K562 (cell line): ENCODE measurements at regions not wholly inside any gene's neighbourhood (a gene's known extent, or its start where the extent isn't known, plus 50 kb on each side); places are given as distances from the start of the nearest gene placed in this dataset.

ENCODE experiments used
- ASH1L ChIP-seq: fragments of 450-650 bp; IDR thresholded peaks from 2 replicates; pipeline ENCODE4 v1.6.1; 2018; ENCODE audit warnings: borderline replicate concordance, mild to moderate bottlenecking, low read depth; ENCODE audit not compliant: partially characterized antibody
- EGR1 ChIP-seq: fragments of 450-650 bp; conservative IDR thresholded peaks from 2 replicates; pipeline ENCODE4 v1.6.1; 2017; ENCODE audit warnings: mild to moderate bottlenecking
- FUS ChIP-seq: fragments of 200-400 bp; formaldehyde crosslinking; optimal IDR thresholded peaks from 2 replicates; pipeline ENCODE3; 2017; ENCODE audit warnings: low read depth, low read length
- GABPB2 ChIP-seq: fragments of 250-450 bp; sonication (Bioruptor Pico); conservative IDR thresholded peaks from 2 replicates; pipeline ENCODE4 v1.5.1; 2021; ENCODE audit warnings: mild to moderate bottlenecking
- HNRNPH1 ChIP-seq: fragments of 200-400 bp; formaldehyde crosslinking; optimal IDR thresholded peaks from 2 replicates; pipeline ENCODE3; 2017; ENCODE audit warnings: low read depth, mild to moderate bottlenecking, low read length, moderate library complexity
- HNRNPUL1 ChIP-seq: fragments of 200-400 bp; formaldehyde crosslinking; IDR thresholded peaks from 2 replicates; pipeline ENCODE4 v1.6.1; 2017; ENCODE audit warnings: low read length
- KAT2B ChIP-seq: IDR thresholded peaks from one replicate; pipeline ENCODE4 v1.6.1; 2012; ENCODE audit warnings: low read depth, mild to moderate bottlenecking, control low read depth, inconsistent platforms, low read length, moderate library complexity
- LARP7 ChIP-seq: fragments of 450-650 bp; IDR thresholded peaks from 2 replicates; pipeline ENCODE4 v1.6.1; 2016
- MAZ ChIP-seq, 2 experiments: fragments of 450-650 bp in 1 of 2; sonication (generic) in 1 of 2; formaldehyde crosslinking; IDR thresholded peaks in 1 of 2; conservative IDR thresholded peaks in 1 of 2; 2 replicates each; pipeline versions ENCODE4 v1.4.0 to v1.5.0; 2020; ENCODE audit warnings: mild to moderate bottlenecking in 1 of 2, missing genetic modification reagents in 1 of 2
- NBN ChIP-seq: fragments of 450-650 bp; IDR thresholded peaks from 2 replicates; pipeline ENCODE4 v1.6.1; 2016; ENCODE audit warnings: low read depth, mild to moderate bottlenecking
- NFYB ChIP-seq: IDR thresholded peaks from 2 replicates; pipeline ENCODE4 v1.6.1; 2011; ENCODE audit warnings: mild to moderate bottlenecking, moderate library complexity; ENCODE audit not compliant: insufficient read length; ENCODE audit errors: extremely low read depth
- NONO ChIP-seq, 2 experiments: fragments of 200-400 bp in 1 of 2; fragments of 450-650 bp in 1 of 2; formaldehyde crosslinking in 1 of 2; IDR thresholded peaks; 2 replicates each; pipeline ENCODE4 v1.6.1; 2017; ENCODE audit warnings: low read depth in 2 of 2, mild to moderate bottlenecking in 2 of 2, moderate library complexity in 2 of 2, low read length in 1 of 2
- POLR3A ChIP-seq: IDR thresholded peaks from 2 replicates; pipeline ENCODE4 v1.6.1; 2011; ENCODE audit warnings: borderline replicate concordance, mild to moderate bottlenecking, moderate library complexity; ENCODE audit not compliant: insufficient read length, insufficient read depth; ENCODE audit errors: extremely low read depth
- PRMT5 ChIP-seq: sonication (generic); formaldehyde crosslinking; IDR thresholded peaks from 2 replicates; pipeline ENCODE4 v1.5.0; 2020; ENCODE audit warnings: missing genetic modification reagents
- PTTG1 ChIP-seq: fragments of 450-650 bp; IDR thresholded peaks from 2 replicates; pipeline ENCODE4 v1.6.1; 2016; ENCODE audit warnings: low read depth, mild to moderate bottlenecking, missing genetic modification characterization, missing compliant biosample characterization
- RBM14 ChIP-seq: fragments of 200-400 bp; formaldehyde crosslinking; IDR thresholded peaks from 2 replicates; pipeline ENCODE4 v1.6.1; 2018; ENCODE audit warnings: low read depth, mild to moderate bottlenecking, low read length, moderate library complexity, borderline replicate concordance; ENCODE audit not compliant: insufficient read depth
- SNRNP70 ChIP-seq: fragments of 200-400 bp; formaldehyde crosslinking; optimal IDR thresholded peaks from 2 replicates; pipeline ENCODE3; 2017; ENCODE audit warnings: low read depth, low read length
- SRF ChIP-seq, 2 experiments: fragments of 250-450, 450-650 bp in 1 of 2; sonication (Bioruptor Pico) in 1 of 2; sonication (generic) in 1 of 2; formaldehyde crosslinking; IDR thresholded peaks; 2 replicates each; pipeline versions ENCODE4 v1.5.0 to v1.5.1; 2020 to 2022; ENCODE audit warnings: mild to moderate bottlenecking in 1 of 2, missing genetic modification reagents in 1 of 2
- ZFX ChIP-seq: sonication (generic); formaldehyde crosslinking; IDR thresholded peaks from 2 replicates; pipeline ENCODE4 v1.8.0; 2022; ENCODE audit warnings: mild to moderate bottlenecking, missing genetic modification reagents, moderate library complexity
- ZNF146 ChIP-seq: IDR thresholded peaks from one replicate; pipeline ENCODE4 v1.6.1; 2018; ENCODE audit warnings: missing compliant biosample characterization; ENCODE audit not compliant: unreplicated experiment
- ZNF24 ChIP-seq: fragments of 450-650 bp; IDR thresholded peaks from 2 replicates; pipeline ENCODE4 v1.6.1; 2016
- ZNF431 ChIP-seq: sonication (generic); formaldehyde crosslinking; IDR thresholded peaks from 2 replicates; pipeline ENCODE4 v1.8.0; 2022; ENCODE audit warnings: mild to moderate bottlenecking, missing genetic modification reagents
- ZNF77 ChIP-seq: fragments of 250-450 bp; sonication (Bioruptor Pico); IDR thresholded peaks from 2 replicates; pipeline ENCODE4 v1.5.0; 2020
- TF ChIP-seq, protein P1 (sequence below), 2 experiments: IDR thresholded peaks in 1 of 2; conservative IDR thresholded peaks in 1 of 2; 2 replicates each; pipeline ENCODE4 v1.6.1; 2016; ENCODE audit warnings: low read depth in 2 of 2, mild to moderate bottlenecking in 1 of 2, missing compliant biosample characterization in 1 of 2, missing genetic modification characterization in 1 of 2, moderate library complexity in 1 of 2
- TF ChIP-seq, protein P2 (sequence below): fragments of 250-450 bp; sonication (Bioruptor Pico); IDR thresholded peaks from 2 replicates; pipeline ENCODE4 v1.4.0; 2020; ENCODE audit warnings: mild to moderate bottlenecking
- TF ChIP-seq, protein P3 (sequence below): sonication (generic); IDR thresholded peaks from 2 replicates; pipeline ENCODE4 v1.6.1; 2016

DNA sequence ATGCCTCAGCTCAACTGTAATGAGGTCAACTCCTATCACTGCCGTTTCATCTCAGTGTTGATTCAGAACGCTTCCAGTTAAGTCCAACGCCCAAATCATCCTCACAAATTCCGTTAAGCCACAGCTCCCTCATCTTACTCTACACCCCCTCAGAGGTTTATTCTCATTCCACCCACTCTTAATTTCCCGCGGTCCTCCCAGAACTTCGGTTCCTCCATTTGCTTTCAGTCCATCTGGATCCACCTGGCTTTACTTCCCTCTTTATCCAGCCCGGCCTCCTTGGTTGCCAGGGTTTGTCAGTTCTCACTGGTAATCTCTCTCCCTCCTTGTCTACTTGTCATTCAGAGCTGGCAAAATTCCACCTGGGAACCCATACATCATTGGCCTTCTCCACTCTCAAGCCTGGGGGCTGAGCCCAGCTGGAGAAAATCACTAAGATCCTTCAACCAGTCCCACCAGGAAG, 51.3 kb upstream of the RUNX1 start (continued):
- no peak for TF ChIP-seq SNRNP70
- TF ChIP-seq EGR1: peak; percentile 60
- no peak for TF ChIP-seq NFYB
- TF ChIP-seq PRMT5 (CRISPR knock-in tag): no peak
- TF ChIP-seq ASH1L: no peak
- TF ChIP-seq KAT2B: no peak
- no peak for TF ChIP-seq GABPB2 (CRISPR knock-in tag)
- TF ChIP-seq POLR3A: no peak
- TF ChIP-seq, protein P1, sequence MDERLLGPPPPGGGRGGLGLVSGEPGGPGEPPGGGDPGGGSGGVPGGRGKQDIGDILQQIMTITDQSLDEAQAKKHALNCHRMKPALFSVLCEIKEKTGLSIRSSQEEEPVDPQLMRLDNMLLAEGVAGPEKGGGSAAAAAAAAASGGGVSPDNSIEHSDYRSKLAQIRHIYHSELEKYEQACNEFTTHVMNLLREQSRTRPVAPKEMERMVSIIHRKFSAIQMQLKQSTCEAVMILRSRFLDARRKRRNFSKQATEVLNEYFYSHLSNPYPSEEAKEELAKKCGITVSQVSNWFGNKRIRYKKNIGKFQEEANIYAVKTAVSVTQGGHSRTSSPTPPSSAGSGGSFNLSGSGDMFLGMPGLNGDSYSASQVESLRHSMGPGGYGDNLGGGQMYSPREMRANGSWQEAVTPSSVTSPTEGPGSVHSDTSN (CRISPR knock-in tag; IDR thresholded peaks at IDR 0.05; ENCODE audit: low read depth): no peak
- TF ChIP-seq, protein P1 (tag; conservative IDR thresholded peaks at IDR 0.05; ENCODE audit: low read depth): peak; percentile 42; the same call in 1 of the 2 replicates
- TF ChIP-seq ZNF146 (CRISPR knock-in tag): no peak
- no peak for TF ChIP-seq HNRNPUL1
- TF ChIP-seq ZNF431 (CRISPR knock-in tag): no peak
- no peak for TF ChIP-seq LARP7
- TF ChIP-seq RBM14: no peak
- TF ChIP-seq MAZ (CRISPR knock-in tag; conservative IDR thresholded peaks at IDR 0.05 in 1 of 2, IDR thresholded peaks at IDR 0.05 in 1 of 2): no peak
- TF ChIP-seq SRF (CRISPR knock-in tag; IDR thresholded peaks at IDR 0.05): no peak
- no peak for TF ChIP-seq HNRNPH1
- TF ChIP-seq, protein P2, sequence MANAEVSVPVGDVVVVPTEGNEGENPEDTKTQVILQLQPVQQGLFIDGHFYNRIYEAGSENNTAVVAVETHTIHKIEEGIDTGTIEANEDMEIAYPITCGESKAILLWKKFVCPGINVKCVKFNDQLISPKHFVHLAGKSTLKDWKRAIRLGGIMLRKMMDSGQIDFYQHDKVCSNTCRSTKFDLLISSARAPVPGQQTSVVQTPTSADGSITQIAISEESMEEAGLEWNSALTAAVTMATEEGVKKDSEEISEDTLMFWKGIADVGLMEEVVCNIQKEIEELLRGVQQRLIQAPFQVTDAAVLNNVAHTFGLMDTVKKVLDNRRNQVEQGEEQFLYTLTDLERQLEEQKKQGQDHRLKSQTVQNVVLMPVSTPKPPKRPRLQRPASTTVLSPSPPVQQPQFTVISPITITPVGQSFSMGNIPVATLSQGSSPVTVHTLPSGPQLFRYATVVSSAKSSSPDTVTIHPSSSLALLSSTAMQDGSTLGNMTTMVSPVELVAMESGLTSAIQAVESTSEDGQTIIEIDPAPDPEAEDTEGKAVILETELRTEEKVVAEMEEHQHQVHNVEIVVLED (CRISPR knock-in tag): 0 out of 2 replicates have a peak, but pooled peaks have one; percentile 7
- TF ChIP-seq ZNF77 (CRISPR knock-in tag): no peak
- no peak for TF ChIP-seq FUS
- TF ChIP-seq, protein P3, sequence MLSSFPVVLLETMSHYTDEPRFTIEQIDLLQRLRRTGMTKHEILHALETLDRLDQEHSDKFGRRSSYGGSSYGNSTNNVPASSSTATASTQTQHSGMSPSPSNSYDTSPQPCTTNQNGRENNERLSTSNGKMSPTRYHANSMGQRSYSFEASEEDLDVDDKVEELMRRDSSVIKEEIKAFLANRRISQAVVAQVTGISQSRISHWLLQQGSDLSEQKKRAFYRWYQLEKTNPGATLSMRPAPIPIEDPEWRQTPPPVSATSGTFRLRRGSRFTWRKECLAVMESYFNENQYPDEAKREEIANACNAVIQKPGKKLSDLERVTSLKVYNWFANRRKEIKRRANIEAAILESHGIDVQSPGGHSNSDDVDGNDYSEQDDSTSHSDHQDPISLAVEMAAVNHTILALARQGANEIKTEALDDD: peak; percentile 68
- no peak for TF ChIP-seq ZFX (CRISPR knock-in tag)
- no peak for TF ChIP-seq PTTG1
- TF ChIP-seq NBN: no peak
- TF ChIP-seq ZNF24: no peak
- TF ChIP-seq NONO (IDR thresholded peaks at IDR 0.05; ENCODE audit: low read depth in 2 of 2, low read length in 1 of 2): no peak
